Muscle of leg (tissue), 3 donors: ENCODE measurements at regions not wholly inside any gene's neighbourhood (a gene's known extent, or its start where the extent isn't known, plus 50 kb on each side); places are given as distances from the start of the nearest gene placed in this dataset.

Experiments
- DNase-seq: peaks from one replicate; pipeline ENCODE4 v3.0.0; 2013
- H3K27ac ChIP-seq: one replicate; pipeline ENCODE4 v1.5.1; 2013; ENCODE audit warnings: mild to moderate bottlenecking, low read length, control low read depth
- H3K27me3 ChIP-seq: one replicate; pipeline ENCODE4 v1.6.1; 2013; ENCODE audit warnings: low read length; ENCODE audit not compliant: control insufficient read depth, insufficient read depth
- H3K36me3 ChIP-seq: one replicate; pipeline ENCODE4 v1.6.1; 2013; ENCODE audit warnings: low read length; ENCODE audit not compliant: control insufficient read depth, insufficient read depth
- H3K4me1 ChIP-seq: one replicate; pipeline ENCODE4 v1.6.1; 2013; ENCODE audit warnings: low read length; ENCODE audit not compliant: control insufficient read depth, insufficient read depth
- H3K4me3 ChIP-seq: one replicate; pipeline ENCODE4 v1.5.1; 2013; ENCODE audit warnings: low read length, control low read depth
- H3K9me3 ChIP-seq: replicated peaks from 2 replicates; pipeline ENCODE4 v1.6.1; 2013; ENCODE audit warnings: low read depth, low read length; ENCODE audit not compliant: control insufficient read depth
- WGBS: methylation state at CpG from one replicate; pipeline ENCODE4 v1.1.5; 2013; ENCODE audit warnings: missing lambda C conversion rate; ENCODE audit not compliant: insufficient coverage; 5-methylcytosine and 5-hydroxymethylcytosine counted together

- no peaks in the 10 kb centered on the region for H3K36me3 ChIP-seq
- no peaks in the 10 kb centered on the region for H3K4me1 ChIP-seq
- H3K4me3 ChIP-seq: no peak overlapping the region
- no CpG with 5 or more reads among the region's 3 CpGs for WGBS
- DNase-seq: no peak
- no peaks in the 10 kb centered on the region for H3K27me3 ChIP-seq
- no peaks in the 10 kb centered on the region for H3K9me3 ChIP-seq
- H3K27ac ChIP-seq: no peak overlapping the region
Measured at GRCh38 chr3:25166016-25166415, 262.0 kb upstream of the RARB start.

GRCh38 chr3:25169151-25169550 is 258.9 kb upstream of the RARB start:
- WGBS: no CpG with 5 or more reads among the region's 3 CpGs
- Histone ChIP-seq H3K4me3 (no peak overlapping the region), H3K9me3 (no peaks in the 10 kb centered on the region), H3K27ac (no peak overlapping the region), H3K4me1 (no peaks in the 10 kb centered on the region), H3K36me3 (no peaks in the 10 kb centered on the region), H3K27me3 (no peaks in the 10 kb centered on the region)
- no peak for DNase-seq

- peak; percentile 34 for DNase-seq
- no CpG with 5 or more reads among the region's 3 CpGs for WGBS
Measured at GRCh38 chr3:25170021-25170420, 258.0 kb upstream of the RARB start.

GRCh38 chr3:25171118-25171807 is 256.8 kb upstream of the RARB start:
- Histone ChIP-seq H3K36me3 (no peaks in the 10 kb centered on the region), H3K4me3 (no peak overlapping the region), H3K4me1 (no peaks in the 10 kb centered on the region), H3K9me3 (no peaks in the 10 kb centered on the region), H3K27ac (no peak overlapping the region), H3K27me3 (no peaks in the 10 kb centered on the region)
- no CpG with 5 or more reads among the region's 4 CpGs for WGBS
- DNase-seq: peak; percentile 74

More at GRCh38 chr3:25170021-25170420, 258.0 kb upstream of the RARB start:
- Histone ChIP-seq H3K4me1 (no peaks in the 10 kb centered on the region), H3K9me3 (no peaks in the 10 kb centered on the region), H3K27ac (no peak overlapping the region), H3K27me3 (no peaks in the 10 kb centered on the region), H3K4me3 (no peak overlapping the region), H3K36me3 (no peaks in the 10 kb centered on the region)

GRCh38 chr3:25171897-25172296 is 256.2 kb upstream of the RARB start:
- Histone ChIP-seq H3K36me3 (no peaks in the 10 kb centered on the region), H3K27me3 (no peaks in the 10 kb centered on the region), H3K9me3 (no peaks in the 10 kb centered on the region), H3K27ac (no peak overlapping the region), H3K4me3 (no peak overlapping the region), H3K4me1 (no peaks in the 10 kb centered on the region)
- no CpG with 5 or more reads among the region's 6 CpGs for WGBS
- no peak for DNase-seq

GRCh38 chr3:25173606-25174005 is 254.5 kb upstream of the RARB start:
- DNase-seq: no peak
- no peak overlapping the region for H3K27ac ChIP-seq
- WGBS: no CpG with 5 or more reads among the region's 1 CpG
- peaks cover 4% of the 10 kb centered on the region for H3K4me1 ChIP-seq
- no peaks in the 10 kb centered on the region for H3K36me3 ChIP-seq
- no peak overlapping the region for H3K4me3 ChIP-seq
- no peaks in the 10 kb centered on the region for H3K27me3 ChIP-seq
- H3K9me3 ChIP-seq: no peaks in the 10 kb centered on the region

- no peak overlapping the region for H3K4me3 ChIP-seq
- no peaks in the 10 kb centered on the region for H3K27me3 ChIP-seq
- H3K9me3 ChIP-seq: no peaks in the 10 kb centered on the region
- no peak overlapping the region for H3K27ac ChIP-seq
- 88% methylated on average over 6 of the region's 13 CpGs for WGBS
- no peaks in the 10 kb centered on the region for H3K36me3 ChIP-seq
- H3K4me1 ChIP-seq: peaks cover 5% of the 10 kb centered on the region
- no peak for DNase-seq
Measured at GRCh38 chr3:25174251-25174650, 253.8 kb upstream of the RARB start.

- Histone ChIP-seq H3K4me3 (no peak overlapping the region), H3K27me3 (no peaks in the 10 kb centered on the region), H3K9me3 (no peaks in the 10 kb centered on the region), H3K36me3 (no peaks in the 10 kb centered on the region), H3K27ac (no peak overlapping the region), H3K4me1 (peaks cover 5% of the 10 kb centered on the region)
- DNase-seq: peak; percentile 44
- no CpG with 5 or more reads among the region's 3 CpGs for WGBS
Measured at GRCh38 chr3:25177041-25177440, 251.0 kb upstream of the RARB start.

GRCh38 chr3:25178672-25179071 is 249.4 kb upstream of the RARB start:
- peaks cover 5% of the 10 kb centered on the region for H3K4me1 ChIP-seq
- peak; percentile 87 for DNase-seq
- peak overlapping the region; percentile 45 for H3K27ac ChIP-seq
- no peaks in the 10 kb centered on the region for H3K36me3 ChIP-seq
- WGBS: 29% methylated on average over 2 of the region's 4 CpGs
- H3K9me3 ChIP-seq: no peaks in the 10 kb centered on the region
- H3K27me3 ChIP-seq: no peaks in the 10 kb centered on the region
- H3K4me3 ChIP-seq: no peak overlapping the region

- no peaks in the 10 kb centered on the region for H3K27me3 ChIP-seq
- WGBS: 89% methylated on average over 1 of the region's 2 CpGs
- H3K36me3 ChIP-seq: no peaks in the 10 kb centered on the region
- no peaks in the 10 kb centered on the region for H3K9me3 ChIP-seq
- no peak overlapping the region for H3K4me3 ChIP-seq
- no peak for DNase-seq
- peaks cover 5% of the 10 kb centered on the region for H3K4me1 ChIP-seq
- no peak overlapping the region for H3K27ac ChIP-seq
Measured at GRCh38 chr3:25181096-25181495, 247.0 kb upstream of the RARB start.

- H3K36me3 ChIP-seq: no peaks in the 10 kb centered on the region
Measured at GRCh38 chr3:25182794-25183193, 245.3 kb upstream of the RARB start.

More at GRCh38 chr3:25182794-25183193, 245.3 kb upstream of the RARB start:
- DNase-seq: no peak
- Histone ChIP-seq H3K4me1 (peaks cover 5% of the 10 kb centered on the region), H3K27me3 (no peaks in the 10 kb centered on the region), H3K4me3 (no peak overlapping the region), H3K9me3 (no peaks in the 10 kb centered on the region), H3K27ac (no peak overlapping the region)
- WGBS: no CpG with 5 or more reads among the region's 3 CpGs
